ENCODE measurements at regions not wholly inside any gene's neighbourhood (a gene's known extent, or its start where the extent isn't known, plus 50 kb on each side); places are given as distances from the start of the nearest gene placed in this dataset.

DNA sequence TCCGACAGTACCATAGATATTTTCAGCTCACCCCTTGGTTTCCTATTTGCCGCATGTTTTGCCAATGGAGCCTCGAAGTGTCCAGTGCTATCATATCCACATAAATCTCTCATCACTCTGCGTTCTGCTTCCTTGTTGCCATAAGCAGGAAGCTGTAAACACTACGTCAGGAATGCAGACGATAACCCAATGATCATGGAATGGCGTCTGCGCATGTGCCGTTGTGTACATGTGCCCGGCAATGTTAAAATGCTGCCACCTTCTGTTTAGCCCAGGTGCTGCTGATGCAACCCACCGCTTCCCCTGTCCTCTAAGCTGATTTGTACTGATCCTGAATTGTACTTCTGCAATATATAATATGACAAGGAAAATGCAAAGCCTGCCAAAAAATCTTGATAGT, 607.5 kb downstream of the HDGFL1 start:
- TF ChIP-seq, protein P1, sequence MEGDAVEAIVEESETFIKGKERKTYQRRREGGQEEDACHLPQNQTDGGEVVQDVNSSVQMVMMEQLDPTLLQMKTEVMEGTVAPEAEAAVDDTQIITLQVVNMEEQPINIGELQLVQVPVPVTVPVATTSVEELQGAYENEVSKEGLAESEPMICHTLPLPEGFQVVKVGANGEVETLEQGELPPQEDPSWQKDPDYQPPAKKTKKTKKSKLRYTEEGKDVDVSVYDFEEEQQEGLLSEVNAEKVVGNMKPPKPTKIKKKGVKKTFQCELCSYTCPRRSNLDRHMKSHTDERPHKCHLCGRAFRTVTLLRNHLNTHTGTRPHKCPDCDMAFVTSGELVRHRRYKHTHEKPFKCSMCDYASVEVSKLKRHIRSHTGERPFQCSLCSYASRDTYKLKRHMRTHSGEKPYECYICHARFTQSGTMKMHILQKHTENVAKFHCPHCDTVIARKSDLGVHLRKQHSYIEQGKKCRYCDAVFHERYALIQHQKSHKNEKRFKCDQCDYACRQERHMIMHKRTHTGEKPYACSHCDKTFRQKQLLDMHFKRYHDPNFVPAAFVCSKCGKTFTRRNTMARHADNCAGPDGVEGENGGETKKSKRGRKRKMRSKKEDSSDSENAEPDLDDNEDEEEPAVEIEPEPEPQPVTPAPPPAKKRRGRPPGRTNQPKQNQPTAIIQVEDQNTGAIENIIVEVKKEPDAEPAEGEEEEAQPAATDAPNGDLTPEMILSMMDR (IDR thresholded peaks at IDR 0.05; ENCODE audit: low read depth, low read length, poor library complexity, severe bottlenecking) = no peak
- no peak for TF ChIP-seq EZH2phosphoT487 (IDR thresholded peaks at IDR 0.05; ENCODE audit: borderline replicate concordance, low read length)

All from DOHH2 (cell line).